ENCODE measurements at regions not wholly inside any gene's neighbourhood (a gene's known extent, or its start where the extent isn't known, plus 50 kb on each side); places are given as distances from the start of the nearest gene placed in this dataset.

DNA sequence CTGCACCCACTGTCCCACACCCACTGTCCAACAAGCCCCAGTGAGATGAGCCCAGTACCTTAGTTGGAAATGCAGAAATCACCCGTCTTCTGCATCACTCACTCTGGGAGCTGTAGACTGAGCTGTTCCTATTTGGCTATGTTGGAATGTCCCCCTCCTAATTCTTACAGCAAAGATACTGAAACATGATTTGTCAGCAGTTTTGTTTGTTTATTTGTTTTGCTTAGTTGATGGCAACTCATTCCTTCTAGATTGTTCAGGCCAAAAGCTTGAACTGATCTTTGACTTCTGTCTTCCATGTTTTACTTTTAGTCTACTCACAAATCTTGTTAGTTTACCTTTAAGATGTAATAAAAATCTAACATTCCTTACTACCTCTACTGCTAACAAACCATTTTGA lies 233.6 kb upstream of the MIS18BP1 start (continued):
- TF ChIP-seq CHD1 (IDR thresholded peaks at IDR 0.05; ENCODE audit: low read depth, low read length), result no peak
- no peak for TF ChIP-seq E2F6 (IDR thresholded peaks at IDR 0.05)
- TF ChIP-seq EZH2 (IDR thresholded peaks at IDR 0.05; ENCODE audit: low read depth, low read length, severe bottlenecking), result no peak

Measured in H1 (cell line).